Ishikawa (cell line): ENCODE measurements at regions not wholly inside any gene's neighbourhood (a gene's known extent, or its start where the extent isn't known, plus 50 kb on each side); places are given as distances from the start of the nearest gene placed in this dataset.

ENCODE experiments used
- CEBPB ChIP-seq: IDR thresholded peaks from 2 replicates; pipeline ENCODE4 v1.6.1; 2012
- CREB1 ChIP-seq: IDR thresholded peaks from 2 replicates; pipeline ENCODE4 v1.6.1; 2012; ENCODE audit warnings: low read depth
- EGR1 ChIP-seq: IDR thresholded peaks from 2 replicates; pipeline ENCODE4 v1.6.1; 2012
- EP300 ChIP-seq: IDR thresholded peaks from 2 replicates; pipeline ENCODE4 v1.6.1; 2012; ENCODE audit warnings: borderline replicate concordance
- FOXM1 ChIP-seq: IDR thresholded peaks from 2 replicates; pipeline ENCODE4 v1.6.1; 2012; ENCODE audit warnings: low read depth, borderline replicate concordance
- NFIC ChIP-seq: IDR thresholded peaks from 2 replicates; pipeline ENCODE4 v1.6.1; 2012
- RAD21 ChIP-seq: IDR thresholded peaks from 2 replicates; pipeline ENCODE4 v1.6.1; 2012; ENCODE audit warnings: low read depth
- TAF1 ChIP-seq: IDR thresholded peaks from 2 replicates; pipeline ENCODE4 v1.6.1; 2012; ENCODE audit warnings: low read depth, mild to moderate bottlenecking
- TCF12 ChIP-seq: IDR thresholded peaks from 2 replicates; pipeline ENCODE4 v1.6.1; 2012; ENCODE audit warnings: low read depth
- TEAD4 ChIP-seq: IDR thresholded peaks from 2 replicates; pipeline ENCODE4 v1.6.1; 2012
- YY1 ChIP-seq: IDR thresholded peaks from 2 replicates; pipeline ENCODE4 v1.6.1; 2012; ENCODE audit warnings: low read depth
- ZBTB7A ChIP-seq: IDR thresholded peaks from 2 replicates; pipeline ENCODE4 v1.6.1; 2012; ENCODE audit warnings: low read depth
- TF ChIP-seq, protein P1 (sequence below): IDR thresholded peaks from 2 replicates; pipeline ENCODE4 v1.6.1; 2012
- TF ChIP-seq, protein P2 (sequence below): IDR thresholded peaks from 2 replicates; pipeline ENCODE4 v1.6.1; 2012; ENCODE audit warnings: low read depth, mild to moderate bottlenecking
- TF ChIP-seq, protein P3 (sequence below): IDR thresholded peaks from 2 replicates; pipeline ENCODE4 v1.6.1; 2012

DNA sequence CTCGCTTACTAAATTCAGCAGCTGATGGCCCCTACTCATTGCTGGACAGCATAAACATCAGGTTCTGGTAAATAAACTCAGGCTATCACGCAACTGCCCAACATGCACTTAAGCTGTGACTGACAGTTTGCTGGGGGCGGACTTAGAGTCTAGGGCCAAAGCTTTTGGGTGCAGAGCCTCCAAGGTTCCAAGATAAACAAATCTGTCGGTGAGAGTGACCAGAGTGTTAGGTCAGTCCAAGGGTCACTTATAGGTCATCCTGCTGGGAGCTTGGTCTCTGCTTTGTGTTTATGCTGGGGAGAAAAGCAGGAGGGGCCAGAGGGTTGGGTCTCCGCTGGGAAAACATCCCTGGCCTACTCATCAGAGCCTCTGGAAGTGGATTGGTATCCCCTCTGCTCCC is 188.6 kb upstream of the GATA6 start:
- TF ChIP-seq, protein P1, sequence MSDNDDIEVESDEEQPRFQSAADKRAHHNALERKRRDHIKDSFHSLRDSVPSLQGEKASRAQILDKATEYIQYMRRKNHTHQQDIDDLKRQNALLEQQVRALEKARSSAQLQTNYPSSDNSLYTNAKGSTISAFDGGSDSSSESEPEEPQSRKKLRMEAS = no peak
- TF ChIP-seq TCF12 (no peak), EP300 (no peak), CREB1 (no peak), NFIC (no peak), ZBTB7A (no peak), CEBPB (no peak), FOXM1 (no peak), EGR1 (no peak), TEAD4 (no peak), RAD21 (no peak), TAF1 (no peak), YY1 (no peak)
- TF ChIP-seq, protein P2, sequence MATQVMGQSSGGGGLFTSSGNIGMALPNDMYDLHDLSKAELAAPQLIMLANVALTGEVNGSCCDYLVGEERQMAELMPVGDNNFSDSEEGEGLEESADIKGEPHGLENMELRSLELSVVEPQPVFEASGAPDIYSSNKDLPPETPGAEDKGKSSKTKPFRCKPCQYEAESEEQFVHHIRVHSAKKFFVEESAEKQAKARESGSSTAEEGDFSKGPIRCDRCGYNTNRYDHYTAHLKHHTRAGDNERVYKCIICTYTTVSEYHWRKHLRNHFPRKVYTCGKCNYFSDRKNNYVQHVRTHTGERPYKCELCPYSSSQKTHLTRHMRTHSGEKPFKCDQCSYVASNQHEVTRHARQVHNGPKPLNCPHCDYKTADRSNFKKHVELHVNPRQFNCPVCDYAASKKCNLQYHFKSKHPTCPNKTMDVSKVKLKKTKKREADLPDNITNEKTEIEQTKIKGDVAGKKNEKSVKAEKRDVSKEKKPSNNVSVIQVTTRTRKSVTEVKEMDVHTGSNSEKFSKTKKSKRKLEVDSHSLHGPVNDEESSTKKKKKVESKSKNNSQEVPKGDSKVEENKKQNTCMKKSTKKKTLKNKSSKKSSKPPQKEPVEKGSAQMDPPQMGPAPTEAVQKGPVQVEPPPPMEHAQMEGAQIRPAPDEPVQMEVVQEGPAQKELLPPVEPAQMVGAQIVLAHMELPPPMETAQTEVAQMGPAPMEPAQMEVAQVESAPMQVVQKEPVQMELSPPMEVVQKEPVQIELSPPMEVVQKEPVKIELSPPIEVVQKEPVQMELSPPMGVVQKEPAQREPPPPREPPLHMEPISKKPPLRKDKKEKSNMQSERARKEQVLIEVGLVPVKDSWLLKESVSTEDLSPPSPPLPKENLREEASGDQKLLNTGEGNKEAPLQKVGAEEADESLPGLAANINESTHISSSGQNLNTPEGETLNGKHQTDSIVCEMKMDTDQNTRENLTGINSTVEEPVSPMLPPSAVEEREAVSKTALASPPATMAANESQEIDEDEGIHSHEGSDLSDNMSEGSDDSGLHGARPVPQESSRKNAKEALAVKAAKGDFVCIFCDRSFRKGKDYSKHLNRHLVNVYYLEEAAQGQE = no peak
- TF ChIP-seq, protein P3, sequence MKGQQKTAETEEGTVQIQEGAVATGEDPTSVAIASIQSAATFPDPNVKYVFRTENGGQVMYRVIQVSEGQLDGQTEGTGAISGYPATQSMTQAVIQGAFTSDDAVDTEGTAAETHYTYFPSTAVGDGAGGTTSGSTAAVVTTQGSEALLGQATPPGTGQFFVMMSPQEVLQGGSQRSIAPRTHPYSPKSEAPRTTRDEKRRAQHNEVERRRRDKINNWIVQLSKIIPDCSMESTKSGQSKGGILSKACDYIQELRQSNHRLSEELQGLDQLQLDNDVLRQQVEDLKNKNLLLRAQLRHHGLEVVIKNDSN = no peak

DNA sequence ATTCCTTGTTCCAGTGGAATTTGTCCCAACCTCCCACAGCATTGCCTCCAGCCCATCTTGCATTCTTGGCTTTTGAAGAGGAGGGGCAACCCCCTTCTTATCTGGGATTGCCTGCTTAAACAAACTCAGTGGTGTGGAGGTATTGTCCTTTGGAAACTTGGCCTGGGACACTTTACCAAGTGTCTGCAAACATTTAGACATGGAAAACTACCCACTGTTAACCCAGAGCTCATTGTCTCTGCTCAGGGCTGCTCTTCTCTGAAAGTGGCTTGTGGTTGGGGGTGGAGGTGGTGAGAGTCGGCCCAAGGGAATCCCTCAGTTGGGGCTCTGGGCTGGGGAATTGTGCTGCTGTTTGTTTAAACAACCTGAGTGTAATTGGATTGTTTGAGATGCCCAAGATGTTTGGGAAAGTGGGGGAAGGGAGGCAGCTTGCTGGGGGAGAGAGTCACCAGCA is 178.3 kb upstream of the GATA6 start:
- no peak for TF ChIP-seq CREB1
- no peak for TF ChIP-seq CEBPB
- TF ChIP-seq ZBTB7A = no peak
- no peak for TF ChIP-seq TEAD4
- no peak for TF ChIP-seq EP300
- TF ChIP-seq, protein P2 = no peak
- TF ChIP-seq RAD21 = no peak
- TF ChIP-seq FOXM1 = no peak
- TF ChIP-seq, protein P1 = no peak
- no peak for TF ChIP-seq TAF1
- TF ChIP-seq TCF12 = no peak
- TF ChIP-seq YY1 = no peak
- TF ChIP-seq NFIC = no peak
- TF ChIP-seq EGR1 = no peak
- TF ChIP-seq, protein P3 = no peak

DNA sequence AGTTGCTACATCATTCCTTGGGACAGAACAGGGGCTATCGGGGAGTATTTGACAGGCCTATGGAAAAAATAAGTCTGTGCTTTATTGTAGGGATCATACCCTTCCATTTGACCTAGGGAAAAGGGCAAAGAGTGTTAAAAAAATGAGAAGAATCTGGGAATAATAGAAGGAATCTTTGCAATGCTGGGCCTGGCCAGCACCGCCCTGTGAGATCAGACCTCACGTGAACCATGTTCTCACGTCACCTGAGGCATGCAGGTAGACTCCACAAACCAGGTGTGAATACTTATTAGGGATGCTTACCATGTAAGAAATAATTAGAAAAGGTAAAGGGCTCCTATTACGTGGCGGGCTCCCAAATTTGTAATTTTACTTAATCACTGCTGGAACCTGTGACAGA is 177.5 kb upstream of the GATA6 start:
- TF ChIP-seq NFIC = no peak
- TF ChIP-seq, protein P3 = peak; percentile 69
- no peak for TF ChIP-seq RAD21
- TF ChIP-seq EP300 = peak; percentile 38; the same call in 1 of the 2 replicates
- TF ChIP-seq EGR1 = no peak
- TF ChIP-seq TAF1 = no peak
- TF ChIP-seq CEBPB = no peak
- TF ChIP-seq YY1 = no peak
- TF ChIP-seq TCF12 = peak; percentile 34; the same call in 1 of the 2 replicates
- no peak for TF ChIP-seq FOXM1
- TF ChIP-seq, protein P2 = no peak
- TF ChIP-seq, protein P1 = peak; percentile 56; the same call in 1 of the 2 replicates
- no peak for TF ChIP-seq ZBTB7A
- TF ChIP-seq TEAD4 = peak; percentile 80
- TF ChIP-seq CREB1 = no peak
